Endothelial cell (in vitro differentiated cells): ENCODE measurements at regions not wholly inside any gene's neighbourhood (a gene's known extent, or its start where the extent isn't known, plus 50 kb on each side); places are given as distances from the start of the nearest gene placed in this dataset.

ENCODE experiments used
- DNase-seq: peaks from one replicate; pipeline ENCODE4 v3.0.0; 2021; ENCODE audit warnings: low spot score
- H3K27ac Mint-ChIP-seq: one replicate; pipeline ENCODE4 v1.8.0; 2021; ENCODE audit warnings: mixed read lengths, inconsistent platforms; ENCODE audit not compliant: unreplicated experiment
- H3K27me3 Mint-ChIP-seq: one replicate; pipeline ENCODE4 v1.8.0; 2021; ENCODE audit warnings: mild to moderate bottlenecking, moderate library complexity, mixed read lengths, inconsistent platforms; ENCODE audit not compliant: unreplicated experiment
- H3K36me3 Mint-ChIP-seq: one replicate; pipeline ENCODE4 v1.8.0; 2021; ENCODE audit warnings: mild to moderate bottlenecking, low read depth, mixed read lengths, inconsistent platforms; ENCODE audit not compliant: unreplicated experiment
- H3K4me1 Mint-ChIP-seq: one replicate; pipeline ENCODE4 v1.8.0; 2021; ENCODE audit warnings: mild to moderate bottlenecking, mixed read lengths, inconsistent platforms; ENCODE audit not compliant: unreplicated experiment
- H3K4me3 Mint-ChIP-seq: one replicate; pipeline ENCODE4 v1.8.0; 2021; ENCODE audit warnings: mild to moderate bottlenecking, mixed read lengths, inconsistent platforms; ENCODE audit not compliant: unreplicated experiment
- H3K9me3 Mint-ChIP-seq: one replicate; pipeline ENCODE4 v1.8.0; 2021; ENCODE audit warnings: mixed read lengths, inconsistent platforms; ENCODE audit not compliant: unreplicated experiment
- TF ChIP-seq, protein P1 (sequence below): fragments of 200-600 bp; sonication (generic); IDR thresholded peaks from one replicate; pipeline ENCODE4 v1.5.0; 2021; ENCODE audit warnings: antibody characterized with exemption; ENCODE audit not compliant: unreplicated experiment

DNA sequence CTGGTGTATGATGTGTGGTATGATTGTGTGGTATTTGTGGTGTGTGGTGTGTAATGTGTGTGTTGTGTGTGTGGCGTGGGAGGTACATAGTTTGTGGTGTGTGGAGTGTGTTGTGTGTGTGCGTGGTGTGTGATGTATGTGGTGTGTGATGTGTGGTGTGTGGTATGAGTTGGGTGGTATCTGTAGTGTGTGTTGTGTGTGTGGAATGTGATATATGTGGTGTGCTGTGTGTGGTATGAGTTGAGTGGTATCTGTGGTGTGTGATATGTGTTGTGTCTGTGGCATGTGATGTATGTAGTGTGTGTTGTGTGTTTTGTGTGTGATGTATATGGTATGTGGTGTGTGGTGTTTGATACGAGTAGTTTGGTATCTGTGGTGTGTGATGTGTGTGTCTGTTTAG is 272.5 kb upstream of the IRX1 start:
- H3K27me3 Mint-ChIP-seq = peaks cover 4% of the 10 kb centered on the region
- H3K9me3 Mint-ChIP-seq = no peaks in the 10 kb centered on the region
- H3K36me3 Mint-ChIP-seq = no peaks in the 10 kb centered on the region
- H3K27ac Mint-ChIP-seq = no peak overlapping the region
- TF ChIP-seq, protein P1, sequence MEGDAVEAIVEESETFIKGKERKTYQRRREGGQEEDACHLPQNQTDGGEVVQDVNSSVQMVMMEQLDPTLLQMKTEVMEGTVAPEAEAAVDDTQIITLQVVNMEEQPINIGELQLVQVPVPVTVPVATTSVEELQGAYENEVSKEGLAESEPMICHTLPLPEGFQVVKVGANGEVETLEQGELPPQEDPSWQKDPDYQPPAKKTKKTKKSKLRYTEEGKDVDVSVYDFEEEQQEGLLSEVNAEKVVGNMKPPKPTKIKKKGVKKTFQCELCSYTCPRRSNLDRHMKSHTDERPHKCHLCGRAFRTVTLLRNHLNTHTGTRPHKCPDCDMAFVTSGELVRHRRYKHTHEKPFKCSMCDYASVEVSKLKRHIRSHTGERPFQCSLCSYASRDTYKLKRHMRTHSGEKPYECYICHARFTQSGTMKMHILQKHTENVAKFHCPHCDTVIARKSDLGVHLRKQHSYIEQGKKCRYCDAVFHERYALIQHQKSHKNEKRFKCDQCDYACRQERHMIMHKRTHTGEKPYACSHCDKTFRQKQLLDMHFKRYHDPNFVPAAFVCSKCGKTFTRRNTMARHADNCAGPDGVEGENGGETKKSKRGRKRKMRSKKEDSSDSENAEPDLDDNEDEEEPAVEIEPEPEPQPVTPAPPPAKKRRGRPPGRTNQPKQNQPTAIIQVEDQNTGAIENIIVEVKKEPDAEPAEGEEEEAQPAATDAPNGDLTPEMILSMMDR = no peak
- no peak overlapping the region for H3K4me3 Mint-ChIP-seq
- no peaks in the 10 kb centered on the region for H3K4me1 Mint-ChIP-seq
- DNase-seq = no peak

DNA sequence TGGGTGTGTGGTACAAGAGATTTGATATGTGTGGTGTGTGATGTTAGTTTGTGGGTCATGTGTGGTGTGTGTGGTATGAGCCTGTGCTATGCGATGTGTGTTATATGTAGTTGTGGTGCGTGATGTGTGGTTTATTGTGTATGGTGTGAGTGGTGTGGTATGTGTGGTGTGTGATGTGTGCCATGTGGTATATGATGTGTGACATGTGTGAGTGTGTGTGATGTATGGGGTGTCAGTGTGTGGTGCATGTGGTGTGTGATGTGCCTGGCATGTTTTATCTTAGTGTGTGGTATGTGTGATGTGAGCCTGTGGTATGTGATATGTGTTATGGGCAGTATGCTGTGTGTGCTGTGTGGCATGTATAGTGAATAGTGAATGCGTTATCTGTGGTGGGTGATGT is 273.0 kb upstream of the IRX1 start:
- no peak overlapping the region for H3K4me3 Mint-ChIP-seq
- H3K9me3 Mint-ChIP-seq = no peaks in the 10 kb centered on the region
- no peaks in the 10 kb centered on the region for H3K36me3 Mint-ChIP-seq
- DNase-seq = no peak
- TF ChIP-seq, protein P1 = no peak
- H3K27ac Mint-ChIP-seq = no peak overlapping the region
- peaks cover 4% of the 10 kb centered on the region for H3K27me3 Mint-ChIP-seq
- H3K4me1 Mint-ChIP-seq = no peaks in the 10 kb centered on the region

DNA sequence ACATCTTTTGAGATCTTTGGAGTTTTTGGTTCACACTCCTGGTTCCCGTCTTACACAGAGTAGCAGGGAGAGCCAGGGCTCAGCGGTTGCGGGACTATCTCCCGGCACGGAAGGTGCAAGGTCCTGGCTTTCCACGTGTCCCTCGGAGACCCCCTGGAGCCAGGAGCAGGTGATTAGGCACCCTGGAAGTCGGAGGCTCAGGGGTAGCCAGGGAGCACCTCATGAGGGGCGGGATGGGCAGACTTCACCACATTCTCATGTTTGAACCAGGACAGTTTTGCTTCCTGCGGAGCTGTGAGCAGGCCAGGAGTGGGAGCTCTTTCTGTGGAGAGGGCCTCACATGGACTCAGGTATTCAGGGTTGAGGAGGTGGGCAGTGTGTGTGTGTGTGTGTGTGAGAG is 273.7 kb upstream of the IRX1 start:
- Mint-ChIP-seq H3K4me3 (no peak overlapping the region), H3K9me3 (no peaks in the 10 kb centered on the region), H3K36me3 (no peaks in the 10 kb centered on the region), H3K27me3 (peaks cover 4% of the 10 kb centered on the region), H3K27ac (no peak overlapping the region), H3K4me1 (no peaks in the 10 kb centered on the region)
- TF ChIP-seq, protein P1 = no peak
- no peak for DNase-seq

DNA sequence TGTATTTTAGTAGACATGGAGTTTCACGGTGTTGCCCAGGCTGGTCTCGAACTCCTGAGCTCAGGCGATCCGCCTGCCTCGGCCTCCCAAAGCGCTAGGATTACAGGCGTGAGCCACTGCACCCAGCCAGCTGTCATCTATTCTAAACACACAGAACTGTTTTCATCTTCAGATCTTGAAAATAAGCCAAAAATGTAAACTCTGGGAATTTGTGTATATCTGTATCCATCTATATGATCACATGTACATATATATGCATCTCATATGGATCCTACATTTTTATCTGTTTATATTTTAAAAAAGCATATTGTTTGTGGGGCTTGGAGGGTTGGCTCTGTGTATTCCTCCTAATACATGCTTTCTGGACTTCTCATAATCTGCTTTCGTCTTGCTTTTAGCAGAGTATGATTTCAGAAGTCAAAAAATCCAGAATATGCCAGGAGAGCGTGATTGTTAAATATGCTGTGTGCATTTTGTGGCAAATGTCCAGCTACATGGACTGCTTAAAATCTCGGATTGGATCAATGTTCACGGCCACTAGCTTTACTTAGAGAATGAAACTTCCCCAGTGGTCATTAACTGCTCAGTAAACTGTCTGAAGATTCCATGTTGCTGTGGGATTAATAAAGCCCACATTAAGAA is 274.4 kb upstream of the IRX1 start:
- Mint-ChIP-seq H3K4me1 (no peaks in the 10 kb centered on the region), H3K36me3 (no peaks in the 10 kb centered on the region), H3K27ac (no peak overlapping the region), H3K4me3 (no peak overlapping the region), H3K27me3 (peaks cover 4% of the 10 kb centered on the region), H3K9me3 (no peaks in the 10 kb centered on the region)
- no peak for DNase-seq
- TF ChIP-seq, protein P1 = no peak

DNA sequence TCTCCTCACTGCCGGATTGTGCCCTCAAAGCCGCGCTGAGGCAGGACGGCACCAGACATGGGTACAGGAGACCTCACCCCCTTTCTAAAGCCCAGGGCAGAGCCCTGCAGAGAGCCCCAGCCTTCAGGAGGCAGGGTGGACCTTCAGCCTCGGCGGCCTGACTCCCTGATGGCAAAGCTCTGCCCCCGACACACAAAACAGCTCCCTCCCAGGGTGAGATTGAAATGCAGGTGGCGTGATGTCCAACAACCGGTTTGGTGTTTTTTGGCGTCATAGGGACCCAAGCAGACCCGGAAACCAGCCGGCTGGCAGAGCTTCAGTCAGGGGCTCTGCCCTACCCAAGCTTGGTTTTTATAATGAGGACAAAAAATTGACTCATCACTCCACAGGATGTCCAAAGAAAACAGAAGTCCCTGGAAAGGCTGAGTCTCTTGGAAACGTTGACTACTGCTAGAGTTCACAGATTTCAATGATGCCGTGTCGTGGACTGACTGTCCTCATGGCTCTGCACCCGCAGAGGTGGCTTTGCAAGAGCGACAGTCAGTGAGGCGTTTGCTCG is 275.2 kb upstream of the IRX1 start:
- no peaks in the 10 kb centered on the region for H3K9me3 Mint-ChIP-seq
- H3K4me3 Mint-ChIP-seq = no peak overlapping the region
- TF ChIP-seq, protein P1 = no peak
- peaks cover 4% of the 10 kb centered on the region for H3K27me3 Mint-ChIP-seq
- no peak overlapping the region for H3K27ac Mint-ChIP-seq
- no peaks in the 10 kb centered on the region for H3K36me3 Mint-ChIP-seq
- no peak for DNase-seq
- no peaks in the 10 kb centered on the region for H3K4me1 Mint-ChIP-seq
